HCT116 (cell line): ENCODE measurements at regions not wholly inside any gene's neighbourhood (a gene's known extent, or its start where the extent isn't known, plus 50 kb on each side); places are given as distances from the start of the nearest gene placed in this dataset.

Source experiments
- ATAC-seq: fragments of 200-7000 bp; cut with Tn5 transposase; 2 replicates; pipeline ENCODE4 v1.9.1; 2020; ENCODE audit warnings: mild to moderate bottlenecking, moderate library complexity
- BruUV-seq: library from RNA; stranded (reverse); fragments of 400-500 nt; replicated peaks from 2 replicates; lab custom pipeline; 2021; lab: Mats Ljungman, UMichigan
- CTCF ChIA-PET: fragments of 300-600 bp; sonication (Branson Sonifier 250); formaldehyde crosslinking; loops from one replicate; lab custom pipeline; 2021; ENCODE audit warnings: antibody characterized with exemption; lab: Charles Lee
- POLR2A ChIA-PET: fragments of 300-600, 350-600 bp; sonication (Branson Sonifier 250); formaldehyde crosslinking; loops from one replicate; lab custom pipeline; 2021; ENCODE audit warnings: antibody characterized with exemption; lab: Charles Lee
- RAD21 ChIA-PET, 2 experiments: fragments of 300-600 bp; sonication (Branson Sonifier 250); formaldehyde crosslinking; loops; one replicate each; lab custom pipeline; 2023; ENCODE audit warnings: low total read pairs in 2 of 2; ENCODE audit not compliant: uncharacterized antibody in 2 of 2, unreplicated experiment in 2 of 2, low non-redundant PET in 1 of 2; lab: Charles Lee
- DNase-seq: peaks from one replicate; pipeline ENCODE4 v3.0.0-alpha.2; 2010; ENCODE audit warnings: low read depth, low spot score
- H2AFZ ChIP-seq: fragments of 200-600 bp; shearing (Covaris generic), sonication (generic); 2 replicates; pipeline ENCODE4 v1.6.1; 2017; ENCODE audit warnings: low read depth, mixed run types, mixed read lengths, antibody characterized with exemption, low read length; ENCODE audit not compliant: poor library complexity, severe bottlenecking
- H3K27ac ChIP-seq: 2 replicates; pipeline ENCODE4 v1.5.1; 2012; ENCODE audit warnings: low read depth, low read length
- H3K27me3 ChIP-seq: fragments of 200-600 bp; sonication (generic); 2 replicates; pipeline ENCODE4 v1.6.1; 2016; ENCODE audit warnings: mixed run types, low read length, mixed read lengths; ENCODE audit not compliant: insufficient read depth
- H3K36me3 ChIP-seq, 2 experiments: fragments of 200-500 bp in 1 of 2; fragments of 200-600 bp in 1 of 2; sonication (Bioruptor generic) in 1 of 2; sonication (generic) in 1 of 2; 2 replicates each; pipeline versions ENCODE4 v1.5.1 to v1.6.1; 2014 to 2016; ENCODE audit warnings: low read length in 2 of 2, inconsistent platforms in 1 of 2, mixed read lengths in 1 of 2, mixed run types in 1 of 2; ENCODE audit not compliant: insufficient read depth in 2 of 2, control insufficient read depth in 1 of 2
- H3K4me1 ChIP-seq, 2 experiments: fragments of 200-600 bp in 1 of 2; sonication (generic) in 1 of 2; 2 replicates each; pipeline versions ENCODE4 v1.5.1 to v1.6.1; 2012 to 2017; ENCODE audit warnings: low read length in 2 of 2, inconsistent platforms in 1 of 2, mild to moderate bottlenecking in 1 of 2, mixed read lengths in 1 of 2, mixed run types in 1 of 2, moderate library complexity in 1 of 2; ENCODE audit not compliant: insufficient read depth in 2 of 2, control insufficient read depth in 1 of 2
- H3K4me2 ChIP-seq: fragments of 200-600 bp; sonication (generic); 2 replicates; pipeline ENCODE4 v1.6.1; 2017; ENCODE audit warnings: mixed run types, low read length, mixed read lengths
- H3K4me3 ChIP-seq, 2 experiments: fragments of 200-600 bp in 1 of 2; sonication (generic) in 1 of 2; replicated peaks in 1 of 2; 2 replicates each; pipeline ENCODE4 v1.5.1; 2011 to 2016; ENCODE audit warnings: low read length in 2 of 2, control low read depth in 1 of 2, low read depth in 1 of 2, mild to moderate bottlenecking in 1 of 2, mixed read lengths in 1 of 2, mixed run types in 1 of 2
- H3K79me2 ChIP-seq: fragments of 200-600 bp; sonication (generic); 2 replicates; pipeline ENCODE4 v1.6.1; 2017; ENCODE audit warnings: mild to moderate bottlenecking, mixed run types, low read length, moderate library complexity, mixed read lengths; ENCODE audit not compliant: insufficient read depth
- H3K9ac ChIP-seq: fragments of 200-600 bp; sonication (generic); 2 replicates; pipeline ENCODE4 v1.6.1; 2016; ENCODE audit warnings: low read length, mixed read lengths
- H3K9me2 ChIP-seq: fragments of 200-600 bp; sonication (generic), shearing (Covaris generic); 2 replicates; pipeline ENCODE4 v1.6.1; 2017; ENCODE audit warnings: mixed run types, mild to moderate bottlenecking, moderate library complexity; ENCODE audit not compliant: insufficient read depth
- H3K9me3 ChIP-seq, 2 experiments: fragments of 200-500 bp in 1 of 2; fragments of 200-600 bp in 1 of 2; sonication (Bioruptor generic) in 1 of 2; sonication (generic) in 1 of 2; 2 replicates each; pipeline ENCODE4 v1.6.1; 2014 to 2017; ENCODE audit warnings: low read length in 2 of 2, mixed read lengths in 2 of 2, inconsistent platforms in 1 of 2, low read depth in 1 of 2, mild to moderate bottlenecking in 1 of 2, mixed run types in 1 of 2, moderate library complexity in 1 of 2; ENCODE audit not compliant: control insufficient read depth in 1 of 2, insufficient read depth in 1 of 2
- H4K20me1 ChIP-seq: fragments of 200-600 bp; sonication (generic), shearing (Covaris generic); 2 replicates; pipeline ENCODE4 v1.6.1; 2017; ENCODE audit warnings: mixed run types, mild to moderate bottlenecking, moderate library complexity; ENCODE audit not compliant: insufficient read depth
- CBX3 ChIP-seq: IDR thresholded peaks from 2 replicates; pipeline ENCODE4 v1.6.1; 2012; ENCODE audit warnings: low read depth
- EZH2 ChIP-seq: fragments of 200-600 bp; sonication (generic); IDR thresholded peaks from 2 replicates; pipeline ENCODE4 v1.6.1; 2017; ENCODE audit warnings: antibody characterized with exemption, mixed run types
- JUND ChIP-seq: IDR thresholded peaks from 2 replicates; pipeline ENCODE4 v1.6.1; 2012
- POLR2A ChIP-seq: IDR thresholded peaks from 2 replicates; pipeline ENCODE4 v1.7.0; 2011; ENCODE audit warnings: borderline replicate concordance; ENCODE audit not compliant: insufficient read depth, insufficient read length; ENCODE audit errors: extremely low read depth
- POLR2AphosphoS5 ChIP-seq: IDR thresholded peaks from 2 replicates; pipeline ENCODE4 v1.6.1; 2011; ENCODE audit warnings: mild to moderate bottlenecking, low read depth, low read length, moderate library complexity
- RAD21 ChIP-seq: IDR thresholded peaks from 2 replicates; pipeline ENCODE4 v1.6.1; 2012; ENCODE audit warnings: low read depth, mild to moderate bottlenecking
- SIN3A ChIP-seq: IDR thresholded peaks from 2 replicates; pipeline ENCODE4 v1.6.1; 2012; ENCODE audit warnings: low read depth
- YY1 ChIP-seq: IDR thresholded peaks from 2 replicates; pipeline ENCODE4 v1.6.1; 2011; ENCODE audit warnings: low read length, low read depth, moderate library complexity, mild to moderate bottlenecking; ENCODE audit not compliant: insufficient replicate concordance; ENCODE audit errors: extremely low read depth
- ZFX ChIP-seq: fragments of 450-650 bp; IDR thresholded peaks from 2 replicates; pipeline ENCODE4 v1.6.1; 2017
- ZNF274 ChIP-seq: fragments of 200-500 bp; sonication (Bioruptor generic); IDR thresholded peaks from 2 replicates; pipeline ENCODE4 v1.6.1; 2014; ENCODE audit warnings: mild to moderate bottlenecking, low read depth, low read length, inconsistent platforms
- intact Hi-C: fragments of 100-400 bp; cut with micrococcal nuclease; formaldehyde crosslinking; loops from 2 replicates; pipeline ENCODE4 v1.10.0; 2022
- TF ChIP-seq, protein P1 (sequence below): IDR thresholded peaks from 2 replicates; pipeline ENCODE4 v1.6.1; 2012; ENCODE audit warnings: low read depth
- TF ChIP-seq, protein P2 (sequence below), 3 experiments: fragments of 200-600 bp in 1 of 3; sonication (generic) in 1 of 3; IDR thresholded peaks in 2 of 3; conservative IDR thresholded peaks in 1 of 3; 2 replicates each; pipeline ENCODE4 v1.5.1; 2012 to 2017; ENCODE audit warnings: low read depth in 2 of 3, low read length in 2 of 3, antibody characterized with exemption in 1 of 3, borderline replicate concordance in 1 of 3, control low read depth in 1 of 3, mild to moderate bottlenecking in 1 of 3, mixed read lengths in 1 of 3, mixed run types in 1 of 3, moderate library complexity in 1 of 3; ENCODE audit not compliant: insufficient read depth in 1 of 3
- TF ChIP-seq, protein P3 (sequence below): IDR thresholded peaks from 2 replicates; pipeline ENCODE4 v1.6.1; 2011; ENCODE audit warnings: mild to moderate bottlenecking, low read length, moderate library complexity; ENCODE audit not compliant: insufficient replicate concordance; ENCODE audit errors: extremely low read depth
- TF ChIP-seq, protein P4 (sequence below): IDR thresholded peaks from 2 replicates; pipeline ENCODE4 v1.6.1; 2012

DNA sequence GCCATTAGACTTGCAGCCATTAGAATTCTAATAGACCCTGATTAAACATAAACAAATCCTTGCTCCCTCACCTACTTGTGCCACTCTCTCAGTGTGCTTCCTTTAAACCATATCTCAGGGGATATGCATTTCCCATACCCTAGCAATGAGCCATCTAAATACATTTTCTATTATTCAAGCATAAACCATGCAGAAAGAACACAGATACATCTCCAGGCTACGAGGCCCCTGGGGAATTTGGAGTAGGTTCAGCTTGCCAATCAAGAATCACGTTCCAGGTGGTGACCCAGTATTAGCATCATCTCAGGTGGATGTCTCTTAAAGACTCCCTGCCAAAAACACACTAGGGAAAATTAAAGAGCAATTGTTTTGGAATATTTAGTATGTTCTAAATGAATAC, 93.0 kb upstream of the CCL21 start:
- Histone ChIP-seq H3K9me2 (no peaks in the 10 kb centered on the region), H3K4me2 (no peak overlapping the region), H3K79me2 (no peaks in the 10 kb centered on the region), H3K4me1 (no peaks in the 10 kb centered on the region), H3K36me3 (no peaks in the 10 kb centered on the region), H3K9me3 (no peaks in the 10 kb centered on the region; a peak in 1 of 4 replicates), H3K27ac (no peak overlapping the region), H4K20me1 (no peaks in the 10 kb centered on the region), H3K27me3 (0 out of 2 replicates have a peak, but pooled peaks cover 4% of the 10 kb centered on the region), H3K4me3 (no peak overlapping the region), H3K9ac (no peak overlapping the region), H2AFZ (no peak overlapping the region)
- ATAC-seq = no peak
- TF ChIP-seq, protein P1, sequence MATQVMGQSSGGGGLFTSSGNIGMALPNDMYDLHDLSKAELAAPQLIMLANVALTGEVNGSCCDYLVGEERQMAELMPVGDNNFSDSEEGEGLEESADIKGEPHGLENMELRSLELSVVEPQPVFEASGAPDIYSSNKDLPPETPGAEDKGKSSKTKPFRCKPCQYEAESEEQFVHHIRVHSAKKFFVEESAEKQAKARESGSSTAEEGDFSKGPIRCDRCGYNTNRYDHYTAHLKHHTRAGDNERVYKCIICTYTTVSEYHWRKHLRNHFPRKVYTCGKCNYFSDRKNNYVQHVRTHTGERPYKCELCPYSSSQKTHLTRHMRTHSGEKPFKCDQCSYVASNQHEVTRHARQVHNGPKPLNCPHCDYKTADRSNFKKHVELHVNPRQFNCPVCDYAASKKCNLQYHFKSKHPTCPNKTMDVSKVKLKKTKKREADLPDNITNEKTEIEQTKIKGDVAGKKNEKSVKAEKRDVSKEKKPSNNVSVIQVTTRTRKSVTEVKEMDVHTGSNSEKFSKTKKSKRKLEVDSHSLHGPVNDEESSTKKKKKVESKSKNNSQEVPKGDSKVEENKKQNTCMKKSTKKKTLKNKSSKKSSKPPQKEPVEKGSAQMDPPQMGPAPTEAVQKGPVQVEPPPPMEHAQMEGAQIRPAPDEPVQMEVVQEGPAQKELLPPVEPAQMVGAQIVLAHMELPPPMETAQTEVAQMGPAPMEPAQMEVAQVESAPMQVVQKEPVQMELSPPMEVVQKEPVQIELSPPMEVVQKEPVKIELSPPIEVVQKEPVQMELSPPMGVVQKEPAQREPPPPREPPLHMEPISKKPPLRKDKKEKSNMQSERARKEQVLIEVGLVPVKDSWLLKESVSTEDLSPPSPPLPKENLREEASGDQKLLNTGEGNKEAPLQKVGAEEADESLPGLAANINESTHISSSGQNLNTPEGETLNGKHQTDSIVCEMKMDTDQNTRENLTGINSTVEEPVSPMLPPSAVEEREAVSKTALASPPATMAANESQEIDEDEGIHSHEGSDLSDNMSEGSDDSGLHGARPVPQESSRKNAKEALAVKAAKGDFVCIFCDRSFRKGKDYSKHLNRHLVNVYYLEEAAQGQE = no peak
- TF ChIP-seq POLR2A = no peak
- TF ChIP-seq SIN3A = no peak
- TF ChIP-seq POLR2AphosphoS5 = no peak
- no peak for TF ChIP-seq YY1
- TF ChIP-seq CBX3 = no peak
- TF ChIP-seq, protein P2, sequence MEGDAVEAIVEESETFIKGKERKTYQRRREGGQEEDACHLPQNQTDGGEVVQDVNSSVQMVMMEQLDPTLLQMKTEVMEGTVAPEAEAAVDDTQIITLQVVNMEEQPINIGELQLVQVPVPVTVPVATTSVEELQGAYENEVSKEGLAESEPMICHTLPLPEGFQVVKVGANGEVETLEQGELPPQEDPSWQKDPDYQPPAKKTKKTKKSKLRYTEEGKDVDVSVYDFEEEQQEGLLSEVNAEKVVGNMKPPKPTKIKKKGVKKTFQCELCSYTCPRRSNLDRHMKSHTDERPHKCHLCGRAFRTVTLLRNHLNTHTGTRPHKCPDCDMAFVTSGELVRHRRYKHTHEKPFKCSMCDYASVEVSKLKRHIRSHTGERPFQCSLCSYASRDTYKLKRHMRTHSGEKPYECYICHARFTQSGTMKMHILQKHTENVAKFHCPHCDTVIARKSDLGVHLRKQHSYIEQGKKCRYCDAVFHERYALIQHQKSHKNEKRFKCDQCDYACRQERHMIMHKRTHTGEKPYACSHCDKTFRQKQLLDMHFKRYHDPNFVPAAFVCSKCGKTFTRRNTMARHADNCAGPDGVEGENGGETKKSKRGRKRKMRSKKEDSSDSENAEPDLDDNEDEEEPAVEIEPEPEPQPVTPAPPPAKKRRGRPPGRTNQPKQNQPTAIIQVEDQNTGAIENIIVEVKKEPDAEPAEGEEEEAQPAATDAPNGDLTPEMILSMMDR (IDR thresholded peaks at IDR 0.05 in 2 of 3, conservative IDR thresholded peaks at IDR 0.05 in 1 of 3; ENCODE audit: borderline replicate concordance in 1 of 3, insufficient read depth in 1 of 3, low read depth in 2 of 3, low read length in 2 of 3) = no peak
- no peak for TF ChIP-seq ZNF274
- TF ChIP-seq ZFX = no peak
- TF ChIP-seq, protein P3, sequence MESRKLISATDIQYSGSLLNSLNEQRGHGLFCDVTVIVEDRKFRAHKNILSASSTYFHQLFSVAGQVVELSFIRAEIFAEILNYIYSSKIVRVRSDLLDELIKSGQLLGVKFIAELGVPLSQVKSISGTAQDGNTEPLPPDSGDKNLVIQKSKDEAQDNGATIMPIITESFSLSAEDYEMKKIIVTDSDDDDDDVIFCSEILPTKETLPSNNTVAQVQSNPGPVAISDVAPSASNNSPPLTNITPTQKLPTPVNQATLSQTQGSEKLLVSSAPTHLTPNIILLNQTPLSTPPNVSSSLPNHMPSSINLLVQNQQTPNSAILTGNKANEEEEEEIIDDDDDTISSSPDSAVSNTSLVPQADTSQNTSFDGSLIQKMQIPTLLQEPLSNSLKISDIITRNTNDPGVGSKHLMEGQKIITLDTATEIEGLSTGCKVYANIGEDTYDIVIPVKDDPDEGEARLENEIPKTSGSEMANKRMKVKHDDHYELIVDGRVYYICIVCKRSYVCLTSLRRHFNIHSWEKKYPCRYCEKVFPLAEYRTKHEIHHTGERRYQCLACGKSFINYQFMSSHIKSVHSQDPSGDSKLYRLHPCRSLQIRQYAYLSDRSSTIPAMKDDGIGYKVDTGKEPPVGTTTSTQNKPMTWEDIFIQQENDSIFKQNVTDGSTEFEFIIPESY = no peak
- TF ChIP-seq, protein P4, sequence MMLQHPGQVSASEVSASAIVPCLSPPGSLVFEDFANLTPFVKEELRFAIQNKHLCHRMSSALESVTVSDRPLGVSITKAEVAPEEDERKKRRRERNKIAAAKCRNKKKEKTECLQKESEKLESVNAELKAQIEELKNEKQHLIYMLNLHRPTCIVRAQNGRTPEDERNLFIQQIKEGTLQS = no peak
- no peak for TF ChIP-seq RAD21
- no peak for TF ChIP-seq JUND
- TF ChIP-seq EZH2 = no peak
- BruUV-seq = no TSS peak
- intact Hi-C loops = no loop called here
- POLR2A ChIA-PET = no interaction called here
- CTCF ChIA-PET = no interaction called here
- RAD21 ChIA-PET = no interaction called here
- DNase-seq = no peak
